ENCODE measurements at regions not wholly inside any gene's neighbourhood (a gene's known extent, or its start where the extent isn't known, plus 50 kb on each side); places are given as distances from the start of the nearest gene placed in this dataset.

- no peaks in the 10 kb centered on the region for H4K20me1 ChIP-seq (ENCODE audit: insufficient read depth, low read length)
- TF ChIP-seq EZH2 (IDR thresholded peaks at IDR 0.05; ENCODE audit: borderline replicate concordance, low read length), result no peak
- no peak for TF ChIP-seq CTCF (IDR thresholded peaks at IDR 0.05; ENCODE audit: low read length)
- H3K9me2 ChIP-seq (ENCODE audit: low read depth, low read length), result no peaks in the 10 kb centered on the region
- no peaks in the 10 kb centered on the region for H3K36me3 ChIP-seq (ENCODE audit: insufficient read depth, low read length)
- H3K9me3 ChIP-seq (ENCODE audit: low read length), result 0 out of 2 replicates have a peak, but pooled peaks cover 3% of the 10 kb centered on the region
- no peak overlapping the region for H3K4me3 ChIP-seq (ENCODE audit: low read depth, low read length, poor library complexity, severe bottlenecking)
- H3K4me2 ChIP-seq (ENCODE audit: low read length), result no peak overlapping the region
- no peak overlapping the region for H2AFZ ChIP-seq (ENCODE audit: low read length)
- H3K9ac ChIP-seq (ENCODE audit: low read length), result no peak overlapping the region
- no peaks in the 10 kb centered on the region for H3F3A ChIP-seq (ENCODE audit: insufficient read depth, low read length)
- H3K27me3 ChIP-seq (ENCODE audit: insufficient read depth, low read length), result no peaks in the 10 kb centered on the region
- H3K79me2 ChIP-seq (ENCODE audit: insufficient read depth, low read length), result no peaks in the 10 kb centered on the region
- H3K27ac ChIP-seq (ENCODE audit: low read depth, low read length, poor library complexity, severe bottlenecking), result no peak overlapping the region
- H3K4me1 ChIP-seq (ENCODE audit: insufficient read depth, low read length, severe bottlenecking), result peaks cover 7% of the 10 kb centered on the region
Measured at GRCh38 chr2:172279813-172280212, 147.6 kb upstream of the ITGA6 start.

DNA sequence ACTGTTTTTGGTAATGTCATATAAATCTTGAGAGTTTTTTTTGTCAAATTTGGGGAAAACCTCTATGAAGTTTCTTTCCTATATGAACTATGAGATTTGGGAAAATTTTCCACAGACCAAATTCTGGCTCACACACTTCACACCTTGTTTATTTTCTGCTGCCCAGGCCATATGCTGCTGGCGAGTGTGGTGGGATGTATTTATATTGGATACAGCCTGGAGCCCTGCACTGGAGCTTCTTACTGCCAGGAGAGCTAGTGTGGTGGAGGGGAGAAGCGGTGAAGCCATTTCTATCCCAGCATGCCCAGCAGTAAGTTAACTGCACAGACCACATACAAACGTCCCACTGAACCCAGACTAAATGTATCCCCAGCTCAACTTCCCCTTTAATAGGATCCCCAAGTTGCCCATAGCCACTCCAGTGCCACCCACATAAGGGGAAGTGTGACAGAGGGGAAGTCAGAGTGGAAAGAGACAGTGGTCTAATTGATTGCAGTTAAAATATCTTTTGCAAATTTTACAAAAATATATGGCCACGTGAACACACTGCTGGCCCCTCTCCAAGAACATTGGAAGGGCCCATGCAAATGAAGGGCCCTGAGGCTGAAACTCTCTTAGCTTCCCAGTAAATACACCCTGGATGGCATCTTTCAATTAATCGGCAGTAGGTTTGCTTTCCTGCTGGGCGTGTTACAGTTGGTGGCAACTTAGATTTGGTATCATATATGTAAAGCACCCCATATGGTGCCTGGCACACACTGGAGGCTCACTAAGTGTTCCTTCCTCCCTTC lies 146.6 kb upstream of the ITGA6 start:
- TF ChIP-seq CTCF (IDR thresholded peaks at IDR 0.05; ENCODE audit: low read length) (no peak), EZH2 (IDR thresholded peaks at IDR 0.05; ENCODE audit: borderline replicate concordance, low read length) (no peak)
- 0 out of 2 replicates have a peak, but pooled peaks cover 3% of the 10 kb centered on the region for H3K9me3 ChIP-seq (ENCODE audit: low read length)
- H2AFZ ChIP-seq (ENCODE audit: low read length), result no peak overlapping the region
- H3K9me2 ChIP-seq (ENCODE audit: low read depth, low read length), result no peaks in the 10 kb centered on the region
- H3F3A ChIP-seq (ENCODE audit: insufficient read depth, low read length), result no peaks in the 10 kb centered on the region
- no peaks in the 10 kb centered on the region for H3K79me2 ChIP-seq (ENCODE audit: insufficient read depth, low read length)
- no peaks in the 10 kb centered on the region for H3K27me3 ChIP-seq (ENCODE audit: insufficient read depth, low read length)
- H3K36me3 ChIP-seq (ENCODE audit: insufficient read depth, low read length), result no peaks in the 10 kb centered on the region
- no peak overlapping the region for H3K4me2 ChIP-seq (ENCODE audit: low read length)
- H3K4me1 ChIP-seq (ENCODE audit: insufficient read depth, low read length, severe bottlenecking), result peaks cover 7% of the 10 kb centered on the region
- H3K4me3 ChIP-seq (ENCODE audit: low read depth, low read length, poor library complexity, severe bottlenecking), result no peak overlapping the region
- H4K20me1 ChIP-seq (ENCODE audit: insufficient read depth, low read length), result no peaks in the 10 kb centered on the region
- H3K9ac ChIP-seq (ENCODE audit: low read length), result no peak overlapping the region
- no peak overlapping the region for H3K27ac ChIP-seq (ENCODE audit: low read depth, low read length, poor library complexity, severe bottlenecking)

GRCh38 chr2:172281648-172282570 lies 145.5 kb upstream of the ITGA6 start:
- Histone ChIP-seq H4K20me1 (ENCODE audit: insufficient read depth, low read length) (no peaks in the 10 kb centered on the region), H3K4me1 (ENCODE audit: insufficient read depth, low read length, severe bottlenecking) (peaks cover 7% of the 10 kb centered on the region), H3K9ac (ENCODE audit: low read length) (no peak overlapping the region), H3K4me3 (ENCODE audit: low read depth, low read length, poor library complexity, severe bottlenecking) (no peak overlapping the region), H3K4me2 (ENCODE audit: low read length) (no peak overlapping the region), H3F3A (ENCODE audit: insufficient read depth, low read length) (no peaks in the 10 kb centered on the region), H3K9me3 (ENCODE audit: low read length) (0 out of 2 replicates have a peak, but pooled peaks cover 2% of the 10 kb centered on the region), H3K79me2 (ENCODE audit: insufficient read depth, low read length) (no peaks in the 10 kb centered on the region), H3K27me3 (ENCODE audit: insufficient read depth, low read length) (no peaks in the 10 kb centered on the region), H3K9me2 (ENCODE audit: low read depth, low read length) (no peaks in the 10 kb centered on the region), H3K27ac (ENCODE audit: low read depth, low read length, poor library complexity, severe bottlenecking) (no peak overlapping the region), H3K36me3 (ENCODE audit: insufficient read depth, low read length) (no peaks in the 10 kb centered on the region), H2AFZ (ENCODE audit: low read length) (no peak overlapping the region)
- TF ChIP-seq CTCF (IDR thresholded peaks at IDR 0.05; ENCODE audit: low read length), result no peak
- no peak for TF ChIP-seq EZH2 (IDR thresholded peaks at IDR 0.05; ENCODE audit: borderline replicate concordance, low read length)

Data from OCI-LY1 (cell line).